HG03432 (cell line): ENCODE measurements at regions not wholly inside any gene's neighbourhood (a gene's known extent, or its start where the extent isn't known, plus 50 kb on each side); places are given as distances from the start of the nearest gene placed in this dataset.
"Not testable (repeated sequence)": the region's sequence is repeated elsewhere in the genome, so short reads cannot be mapped to it uniquely, and the experiment has no call there.

Experiments used
- ATAC-seq: cut with Tn5 transposase; IDR thresholded peaks from one replicate; pipeline ENCODE4 v1.9.1; 2021; ENCODE audit warnings: mild to moderate bottlenecking, moderate library complexity; ENCODE audit not compliant: unreplicated experiment

DNA sequence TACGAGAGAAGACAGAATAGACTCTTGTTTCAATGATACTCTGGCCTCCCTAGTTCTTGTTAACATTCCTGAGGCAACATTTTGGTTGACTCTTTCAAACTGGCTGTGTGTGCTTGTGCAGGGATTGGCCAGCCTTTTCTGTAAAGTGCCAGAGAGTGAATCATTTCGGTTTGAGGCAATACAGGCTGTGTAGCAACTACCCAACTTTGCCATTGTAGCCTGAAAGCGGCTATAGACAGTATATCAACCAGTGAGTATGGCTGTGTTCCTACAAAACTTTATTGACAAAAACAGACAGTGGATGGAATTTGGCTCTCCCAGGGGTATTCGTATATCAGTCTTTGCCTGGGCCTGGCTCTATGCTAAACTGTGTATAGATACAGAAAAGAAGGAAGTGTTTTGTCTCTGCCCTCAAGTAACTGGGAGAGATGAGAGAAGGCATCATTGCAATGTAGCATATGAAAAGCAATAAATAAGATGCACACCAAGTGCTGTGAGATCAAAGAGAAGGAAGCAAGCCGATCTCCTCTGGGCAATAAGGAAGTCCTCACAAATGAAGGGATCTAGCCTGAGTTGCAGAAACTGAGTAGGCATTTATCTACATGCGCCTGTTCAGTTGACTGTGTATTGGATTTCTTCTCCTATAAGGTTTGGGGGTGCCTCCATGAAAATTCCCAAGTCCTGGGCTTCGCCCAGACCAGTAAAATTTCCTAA is 568.0 kb upstream of the KLF4 start:
- ATAC-seq: no peak

- ATAC-seq: no peak
Measured at GRCh38 chr9:108056805-108057386, 567.3 kb upstream of the KLF4 start.

DNA sequence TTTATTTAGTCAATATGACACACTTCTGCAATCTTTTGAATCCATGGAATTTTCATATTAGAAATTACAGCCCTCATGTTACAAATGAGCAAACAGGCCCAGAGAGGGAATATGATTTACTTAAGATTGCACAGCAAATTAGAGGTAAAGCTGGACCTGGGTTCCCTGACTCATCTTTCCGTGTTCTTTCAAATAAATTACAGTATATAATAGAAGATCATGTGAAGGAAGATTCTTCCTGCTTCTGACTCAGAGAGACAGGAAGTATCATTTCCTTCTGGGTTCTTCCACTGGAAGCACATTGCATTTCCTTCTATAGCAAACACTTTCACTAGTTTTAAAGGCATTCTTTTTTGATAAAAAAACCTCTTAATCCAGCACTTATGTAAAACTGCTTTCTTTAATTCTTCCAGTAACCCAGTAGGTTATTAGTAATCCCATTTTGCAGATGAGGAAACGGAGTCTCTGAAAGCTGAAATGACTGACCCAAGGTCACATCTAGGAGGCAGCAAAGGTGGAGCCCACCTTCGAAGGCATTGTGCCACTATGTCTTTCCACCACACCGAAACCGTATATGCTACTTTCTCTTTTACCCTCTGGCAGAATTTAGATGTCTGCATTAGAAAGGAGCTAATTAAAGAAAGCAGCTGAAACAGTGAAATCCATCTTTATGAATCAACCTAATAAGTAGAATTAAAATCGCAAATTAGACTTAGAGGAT is 566.7 kb upstream of the KLF4 start:
- ATAC-seq: no peak

DNA sequence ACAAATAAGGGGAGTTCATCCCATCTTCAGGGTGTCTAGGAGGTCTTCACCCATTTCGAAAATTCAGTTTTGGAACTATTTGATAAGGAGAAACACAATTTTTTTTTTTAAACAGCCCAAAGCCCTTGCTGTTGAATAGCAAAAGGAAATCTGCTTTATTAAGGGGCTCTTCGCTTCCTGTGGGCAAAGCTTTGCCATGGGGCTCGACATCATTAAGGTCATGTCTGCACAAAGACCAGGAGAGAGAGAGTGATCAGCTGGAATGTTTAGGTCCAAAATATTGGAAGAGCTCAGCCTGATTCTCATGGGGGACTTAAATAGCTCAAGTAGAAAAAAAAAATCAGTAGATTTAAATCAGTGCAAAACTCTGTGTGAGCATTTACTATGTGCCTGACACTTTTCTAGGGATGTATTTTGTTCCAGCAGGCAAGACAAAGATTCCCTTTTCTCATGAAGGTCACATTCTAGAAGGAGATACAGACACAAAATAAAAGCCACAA is 564.6 kb upstream of the KLF4 start:
- ATAC-seq: no peak

GRCh38 chr9:108053555-108054061 is 564.0 kb upstream of the KLF4 start:
- ATAC-seq: no peak

DNA sequence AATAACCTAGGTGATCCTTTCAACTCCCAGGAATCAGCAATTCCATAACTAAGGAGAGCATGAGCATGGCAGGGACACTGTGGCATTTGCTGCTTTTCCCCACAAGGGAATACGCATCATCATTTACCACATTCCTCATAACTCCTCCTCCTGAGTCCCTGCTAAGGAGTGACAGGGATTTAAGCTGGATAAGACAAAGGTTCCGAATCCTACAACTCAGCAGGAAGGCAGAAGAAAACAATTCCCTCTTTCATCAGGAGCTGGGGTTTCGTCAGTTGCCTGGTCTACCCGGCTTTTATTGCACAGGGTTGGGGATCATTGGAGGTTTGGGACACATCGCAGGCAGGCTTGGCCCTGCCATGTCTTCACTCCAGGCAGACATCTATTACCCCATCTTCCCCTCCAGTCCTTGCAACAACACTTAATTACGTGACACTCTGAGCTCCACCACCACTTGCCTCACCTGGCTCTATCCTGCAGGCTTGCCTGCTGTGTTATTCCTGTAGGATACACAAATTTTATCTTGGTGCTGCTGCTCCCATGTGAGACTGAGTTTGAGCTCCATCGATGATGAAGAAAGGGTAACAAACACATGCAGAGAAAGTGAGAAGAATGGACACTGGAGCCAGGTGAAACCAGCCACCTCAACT is 563.0 kb upstream of the KLF4 start:
- ATAC-seq: no peak

DNA sequence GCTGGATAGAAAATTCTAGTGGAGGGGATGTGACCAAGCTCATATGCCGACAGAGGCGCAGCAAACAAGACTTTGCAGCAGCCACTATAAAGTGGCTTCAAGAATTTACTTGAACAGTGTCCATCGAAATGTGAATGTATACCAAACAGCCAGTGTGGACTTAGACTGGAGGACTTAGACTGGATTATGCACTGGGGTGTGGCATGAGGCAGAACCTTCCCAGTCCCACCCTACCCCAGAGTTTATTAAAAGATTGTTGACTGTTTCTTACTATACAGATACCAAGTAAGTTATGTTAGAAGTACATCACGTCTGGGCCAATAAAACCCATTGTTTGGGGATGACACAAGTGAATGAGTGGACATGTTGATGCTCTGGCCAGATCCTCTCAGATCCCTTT is 561.3 kb upstream of the KLF4 start:
- no peak for ATAC-seq

DNA sequence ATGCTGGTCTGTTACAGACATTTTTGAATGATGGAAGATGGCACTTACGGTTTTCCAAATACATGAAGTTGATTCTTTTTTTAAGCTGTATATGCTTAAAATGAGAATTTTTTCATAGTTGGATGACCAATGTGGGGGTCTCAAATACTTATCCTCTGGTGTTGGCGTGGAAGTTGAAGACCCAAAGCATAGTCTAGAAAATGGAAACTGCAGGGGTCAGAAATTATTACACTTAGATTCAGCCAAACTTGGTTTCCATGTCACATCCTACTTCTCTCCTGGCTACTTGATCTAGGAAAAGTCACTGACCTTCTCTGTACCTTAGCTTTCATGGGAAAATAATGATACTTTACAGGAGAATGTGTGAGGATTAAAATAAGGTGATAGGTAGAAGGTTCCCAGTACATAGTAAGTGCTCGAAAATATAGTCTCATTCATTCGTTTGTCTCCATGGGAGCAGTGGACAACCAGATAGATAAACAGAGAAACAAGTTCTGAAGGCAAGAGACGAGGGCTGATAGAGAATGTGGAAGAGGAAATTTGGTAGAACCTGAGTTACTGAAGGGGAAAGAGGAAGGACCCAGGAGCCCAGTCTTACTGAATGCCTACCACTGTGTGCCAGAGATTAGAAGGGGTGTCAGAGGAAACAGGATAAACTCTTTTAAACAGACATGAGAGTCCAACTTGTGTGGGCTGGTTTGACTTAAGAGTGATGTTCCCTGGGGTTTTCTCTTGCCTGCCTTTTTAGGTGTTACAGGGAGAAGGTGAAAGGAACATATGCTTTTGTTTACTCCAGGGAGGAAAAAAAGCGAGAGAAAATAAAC is 560.3 kb upstream of the KLF4 start:
- ATAC-seq: no peak

- ATAC-seq: no peak
Measured at GRCh38 chr9:108049026-108049607, 559.5 kb upstream of the KLF4 start.

GRCh38 chr9:108048406-108049025 is 558.9 kb upstream of the KLF4 start:
- ATAC-seq: no peak

- not testable (repeated sequence) for ATAC-seq
Measured at GRCh38 chr9:108047777-108048176, 558.2 kb upstream of the KLF4 start.

GRCh38 chr9:108047264-108047663 is 557.7 kb upstream of the KLF4 start:
- no peak for ATAC-seq

GRCh38 chr9:108045851-108046250 is 556.3 kb upstream of the KLF4 start:
- no peak for ATAC-seq

DNA sequence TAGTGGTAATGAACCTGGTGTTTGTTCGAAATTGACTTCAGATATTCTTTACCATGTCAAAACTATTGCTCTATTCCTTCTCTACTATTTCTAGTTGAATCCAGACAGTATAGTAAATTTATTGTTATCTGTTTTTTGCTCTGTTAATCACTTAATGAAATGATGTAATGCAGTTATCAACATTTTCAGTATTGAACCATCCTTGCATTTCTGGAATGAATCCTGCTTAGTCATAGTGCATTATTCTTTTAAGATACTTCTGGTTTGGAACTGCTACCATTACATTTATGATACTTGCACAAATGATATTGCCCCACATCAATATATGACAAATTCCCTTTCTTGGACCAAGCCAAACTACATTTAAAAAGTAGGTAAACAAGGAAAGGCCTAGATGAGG is 554.0 kb upstream of the KLF4 start:
- no peak for ATAC-seq

DNA sequence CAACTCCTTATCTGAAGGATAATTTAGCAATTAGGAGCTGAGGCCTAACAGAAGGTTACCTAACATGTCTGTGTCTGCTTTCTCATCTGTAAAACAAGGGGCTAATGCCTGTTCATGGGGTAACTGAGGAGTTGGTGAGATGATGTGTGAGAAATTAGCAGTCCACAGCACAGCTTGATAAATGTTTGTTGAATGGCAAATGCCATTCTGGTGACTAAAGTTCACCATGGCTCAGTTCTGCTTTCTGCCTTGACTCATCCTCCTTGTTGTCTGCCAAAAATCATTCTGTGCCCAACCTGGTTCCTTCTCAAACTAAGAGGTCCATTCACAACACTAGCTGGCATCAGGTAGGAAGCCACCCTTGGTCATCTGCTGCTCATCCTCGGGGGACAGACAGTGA is 552.0 kb upstream of the KLF4 start:
- ATAC-seq: no peak

DNA sequence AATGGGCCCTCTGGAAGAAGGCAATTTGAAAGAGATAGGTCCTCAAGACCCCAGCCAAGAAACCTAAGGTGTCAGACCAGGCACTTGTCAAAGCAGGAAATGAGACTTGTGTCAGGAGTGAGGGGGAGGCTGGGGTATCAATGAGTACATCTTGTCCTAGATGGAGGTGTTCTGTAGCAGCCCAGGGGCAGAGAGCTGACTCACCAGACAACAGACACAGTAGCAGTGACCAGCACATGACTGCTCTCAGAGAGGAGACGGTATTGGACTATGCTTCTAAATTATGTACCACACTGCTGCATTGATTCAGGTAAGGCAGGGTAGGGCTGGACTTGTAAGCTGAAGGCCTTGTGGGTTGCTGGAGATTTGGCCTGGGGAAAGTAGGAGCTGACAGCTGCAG is 551.2 kb upstream of the KLF4 start:
- ATAC-seq: no peak

DNA sequence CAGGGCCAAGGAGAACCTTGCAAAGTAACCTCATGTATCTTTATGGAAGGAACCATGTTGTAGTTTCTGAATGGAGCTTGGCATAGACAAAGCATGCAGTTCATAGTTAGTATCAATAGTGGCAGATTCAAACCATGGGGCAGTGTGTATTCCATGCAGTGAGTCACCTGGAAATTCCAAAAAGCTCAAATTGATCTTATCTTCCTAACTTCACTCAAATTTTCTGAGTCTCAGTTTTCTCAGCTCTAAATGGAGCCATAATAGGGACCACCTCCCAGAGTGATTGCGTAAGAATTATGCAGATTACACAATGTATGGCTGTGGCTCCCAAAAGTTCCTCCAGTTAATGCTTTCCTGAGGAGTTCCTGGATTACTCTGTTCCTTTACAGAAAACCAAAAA is 549.9 kb upstream of the KLF4 start:
- no peak for ATAC-seq

GRCh38 chr9:108039012-108039411 is 549.4 kb upstream of the KLF4 start:
- ATAC-seq: no peak

DNA sequence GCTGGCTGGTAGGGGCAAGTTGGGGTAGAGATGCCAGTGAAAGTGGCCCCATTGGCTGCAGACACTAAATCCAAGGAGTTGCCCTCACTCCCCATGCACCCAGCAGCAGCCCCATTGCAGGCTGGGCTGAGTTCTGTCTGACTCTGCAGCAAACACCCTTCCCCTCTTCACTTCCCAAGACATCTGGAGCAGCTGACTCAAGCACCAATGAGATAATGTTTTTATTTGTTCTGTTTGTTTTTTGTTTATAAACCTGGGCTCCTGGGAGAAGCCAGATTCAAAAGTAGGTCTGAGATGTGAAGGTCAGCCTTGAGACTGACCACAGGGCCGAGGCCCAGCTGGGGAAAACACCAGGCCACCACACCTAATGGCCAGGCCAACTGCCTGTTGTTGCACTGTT is 545.9 kb upstream of the KLF4 start:
- no peak for ATAC-seq
